ENCODE measurements at regions not wholly inside any gene's neighbourhood (a gene's known extent, or its start where the extent isn't known, plus 50 kb on each side); places are given as distances from the start of the nearest gene placed in this dataset.

DNA sequence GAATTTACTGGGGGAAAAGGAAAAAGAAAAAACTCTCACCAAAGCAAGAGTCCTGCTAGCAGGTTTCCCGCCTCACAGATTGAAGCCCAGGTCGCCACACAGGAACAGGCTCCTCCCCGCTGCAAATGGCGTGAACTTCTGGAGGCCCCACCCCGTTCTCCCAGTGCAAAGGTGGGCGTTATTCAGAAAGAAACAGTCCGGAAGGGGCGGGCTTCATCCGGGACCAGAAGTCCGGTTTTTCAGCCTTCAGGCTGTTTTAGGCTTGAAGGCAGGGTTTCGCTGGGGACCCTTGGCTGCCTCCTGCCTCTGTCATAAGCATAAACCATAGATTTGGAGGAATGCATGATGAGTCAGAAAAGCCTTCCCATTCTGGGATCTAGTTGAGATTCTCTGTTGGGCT is 148.3 kb upstream of the POU2AF2 start:
- Histone ChIP-seq H3K9ac (ENCODE audit: low read depth in 1 of 2, low read length in 2 of 2) (no peak overlapping the region), H3K27ac (ENCODE audit: low read depth in 1 of 2, low read length in 2 of 2) (no peak overlapping the region)
- WGBS = 37% methylated on average over 11 of the region's 11 CpGs

DNA sequence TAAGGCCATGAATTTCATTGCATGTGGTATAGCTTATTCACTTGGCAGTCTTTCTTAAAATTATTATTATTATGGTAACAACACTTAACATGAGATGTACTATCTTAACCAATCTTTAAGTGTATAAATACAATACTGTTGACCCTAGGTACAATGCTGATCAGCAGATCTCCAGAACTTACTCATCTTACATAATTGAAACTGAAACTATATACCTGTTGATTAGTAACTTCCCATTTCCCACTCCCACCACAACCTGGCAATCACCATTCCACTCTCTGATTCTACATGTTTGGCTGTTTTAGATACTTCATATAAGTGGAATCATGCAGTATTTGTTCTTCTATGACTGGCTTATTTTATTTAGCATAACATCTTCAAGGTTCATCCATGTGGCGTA is 150.2 kb upstream of the POU2AF2 start:
- Histone ChIP-seq H3K4me1 (ENCODE audit: control insufficient read depth in 4 of 4, insufficient read depth in 4 of 4, low read length in 3 of 4) (no peaks in the 10 kb centered on the region), H3K27ac (ENCODE audit: low read depth in 1 of 2, low read length in 2 of 2) (no peak overlapping the region), H3K9me3 (ENCODE audit: control insufficient read depth in 4 of 4, low read length in 3 of 4) (peaks cover 0 to 2% (median 0%) of the 10 kb centered on the region in 4 donors), H3K27me3 (ENCODE audit: control insufficient read depth in 4 of 4, insufficient read depth in 4 of 4, low read length in 3 of 4) (no peaks in the 10 kb centered on the region), H3K36me3 (ENCODE audit: control insufficient read depth in 4 of 4, insufficient read depth in 3 of 4, low read depth in 1 of 4, low read length in 3 of 4) (no peaks in the 10 kb centered on the region), H3K4me3 (ENCODE audit: low read depth in 1 of 3, low read length in 3 of 3) (no peak overlapping the region), H3K9ac (ENCODE audit: low read depth in 1 of 2, low read length in 2 of 2) (no peak overlapping the region)
- DNase-seq (ENCODE audit: low spot score) = no peak
- TF ChIP-seq, protein P1, sequence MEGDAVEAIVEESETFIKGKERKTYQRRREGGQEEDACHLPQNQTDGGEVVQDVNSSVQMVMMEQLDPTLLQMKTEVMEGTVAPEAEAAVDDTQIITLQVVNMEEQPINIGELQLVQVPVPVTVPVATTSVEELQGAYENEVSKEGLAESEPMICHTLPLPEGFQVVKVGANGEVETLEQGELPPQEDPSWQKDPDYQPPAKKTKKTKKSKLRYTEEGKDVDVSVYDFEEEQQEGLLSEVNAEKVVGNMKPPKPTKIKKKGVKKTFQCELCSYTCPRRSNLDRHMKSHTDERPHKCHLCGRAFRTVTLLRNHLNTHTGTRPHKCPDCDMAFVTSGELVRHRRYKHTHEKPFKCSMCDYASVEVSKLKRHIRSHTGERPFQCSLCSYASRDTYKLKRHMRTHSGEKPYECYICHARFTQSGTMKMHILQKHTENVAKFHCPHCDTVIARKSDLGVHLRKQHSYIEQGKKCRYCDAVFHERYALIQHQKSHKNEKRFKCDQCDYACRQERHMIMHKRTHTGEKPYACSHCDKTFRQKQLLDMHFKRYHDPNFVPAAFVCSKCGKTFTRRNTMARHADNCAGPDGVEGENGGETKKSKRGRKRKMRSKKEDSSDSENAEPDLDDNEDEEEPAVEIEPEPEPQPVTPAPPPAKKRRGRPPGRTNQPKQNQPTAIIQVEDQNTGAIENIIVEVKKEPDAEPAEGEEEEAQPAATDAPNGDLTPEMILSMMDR (IDR thresholded peaks at IDR 0.05; ENCODE audit: low read depth, low read length, missing input control) = no peak
- TF ChIP-seq, protein P2, sequence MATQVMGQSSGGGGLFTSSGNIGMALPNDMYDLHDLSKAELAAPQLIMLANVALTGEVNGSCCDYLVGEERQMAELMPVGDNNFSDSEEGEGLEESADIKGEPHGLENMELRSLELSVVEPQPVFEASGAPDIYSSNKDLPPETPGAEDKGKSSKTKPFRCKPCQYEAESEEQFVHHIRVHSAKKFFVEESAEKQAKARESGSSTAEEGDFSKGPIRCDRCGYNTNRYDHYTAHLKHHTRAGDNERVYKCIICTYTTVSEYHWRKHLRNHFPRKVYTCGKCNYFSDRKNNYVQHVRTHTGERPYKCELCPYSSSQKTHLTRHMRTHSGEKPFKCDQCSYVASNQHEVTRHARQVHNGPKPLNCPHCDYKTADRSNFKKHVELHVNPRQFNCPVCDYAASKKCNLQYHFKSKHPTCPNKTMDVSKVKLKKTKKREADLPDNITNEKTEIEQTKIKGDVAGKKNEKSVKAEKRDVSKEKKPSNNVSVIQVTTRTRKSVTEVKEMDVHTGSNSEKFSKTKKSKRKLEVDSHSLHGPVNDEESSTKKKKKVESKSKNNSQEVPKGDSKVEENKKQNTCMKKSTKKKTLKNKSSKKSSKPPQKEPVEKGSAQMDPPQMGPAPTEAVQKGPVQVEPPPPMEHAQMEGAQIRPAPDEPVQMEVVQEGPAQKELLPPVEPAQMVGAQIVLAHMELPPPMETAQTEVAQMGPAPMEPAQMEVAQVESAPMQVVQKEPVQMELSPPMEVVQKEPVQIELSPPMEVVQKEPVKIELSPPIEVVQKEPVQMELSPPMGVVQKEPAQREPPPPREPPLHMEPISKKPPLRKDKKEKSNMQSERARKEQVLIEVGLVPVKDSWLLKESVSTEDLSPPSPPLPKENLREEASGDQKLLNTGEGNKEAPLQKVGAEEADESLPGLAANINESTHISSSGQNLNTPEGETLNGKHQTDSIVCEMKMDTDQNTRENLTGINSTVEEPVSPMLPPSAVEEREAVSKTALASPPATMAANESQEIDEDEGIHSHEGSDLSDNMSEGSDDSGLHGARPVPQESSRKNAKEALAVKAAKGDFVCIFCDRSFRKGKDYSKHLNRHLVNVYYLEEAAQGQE (IDR thresholded peaks at IDR 0.05) = no peak
- TF ChIP-seq YY1 (IDR thresholded peaks at IDR 0.05) (no peak), RXRA (IDR thresholded peaks at IDR 0.05) (no peak), NR2F2 (IDR thresholded peaks at IDR 0.05) (no peak), JUND (IDR thresholded peaks at IDR 0.05) (no peak), RAD21 (IDR thresholded peaks at IDR 0.05) (no peak), FOXA1 (IDR thresholded peaks at IDR 0.05) (no peak), SP1 (IDR thresholded peaks at IDR 0.05) (no peak), HNF4A (conservative IDR thresholded peaks at IDR 0.05) (no peak), TAF1 (conservative IDR thresholded peaks at IDR 0.05) (no peak), GABPA (IDR thresholded peaks at IDR 0.05 in 1 of 2, conservative IDR thresholded peaks at IDR 0.05 in 1 of 2) (no peak)
- TF ChIP-seq, protein P3, sequence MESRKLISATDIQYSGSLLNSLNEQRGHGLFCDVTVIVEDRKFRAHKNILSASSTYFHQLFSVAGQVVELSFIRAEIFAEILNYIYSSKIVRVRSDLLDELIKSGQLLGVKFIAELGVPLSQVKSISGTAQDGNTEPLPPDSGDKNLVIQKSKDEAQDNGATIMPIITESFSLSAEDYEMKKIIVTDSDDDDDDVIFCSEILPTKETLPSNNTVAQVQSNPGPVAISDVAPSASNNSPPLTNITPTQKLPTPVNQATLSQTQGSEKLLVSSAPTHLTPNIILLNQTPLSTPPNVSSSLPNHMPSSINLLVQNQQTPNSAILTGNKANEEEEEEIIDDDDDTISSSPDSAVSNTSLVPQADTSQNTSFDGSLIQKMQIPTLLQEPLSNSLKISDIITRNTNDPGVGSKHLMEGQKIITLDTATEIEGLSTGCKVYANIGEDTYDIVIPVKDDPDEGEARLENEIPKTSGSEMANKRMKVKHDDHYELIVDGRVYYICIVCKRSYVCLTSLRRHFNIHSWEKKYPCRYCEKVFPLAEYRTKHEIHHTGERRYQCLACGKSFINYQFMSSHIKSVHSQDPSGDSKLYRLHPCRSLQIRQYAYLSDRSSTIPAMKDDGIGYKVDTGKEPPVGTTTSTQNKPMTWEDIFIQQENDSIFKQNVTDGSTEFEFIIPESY (IDR thresholded peaks at IDR 0.05) = no peak
- TF ChIP-seq, protein P4, sequence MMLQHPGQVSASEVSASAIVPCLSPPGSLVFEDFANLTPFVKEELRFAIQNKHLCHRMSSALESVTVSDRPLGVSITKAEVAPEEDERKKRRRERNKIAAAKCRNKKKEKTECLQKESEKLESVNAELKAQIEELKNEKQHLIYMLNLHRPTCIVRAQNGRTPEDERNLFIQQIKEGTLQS (IDR thresholded peaks at IDR 0.05) = no peak
- TF ChIP-seq, protein P5, sequence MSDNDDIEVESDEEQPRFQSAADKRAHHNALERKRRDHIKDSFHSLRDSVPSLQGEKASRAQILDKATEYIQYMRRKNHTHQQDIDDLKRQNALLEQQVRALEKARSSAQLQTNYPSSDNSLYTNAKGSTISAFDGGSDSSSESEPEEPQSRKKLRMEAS (IDR thresholded peaks at IDR 0.05) = no peak
- 93% methylated on average over 1 of the region's 1 CpG for WGBS

More for the DNA sequence above, 148.3 kb upstream of the POU2AF2 start:
- TF ChIP-seq GABPA (IDR thresholded peaks at IDR 0.05 in 1 of 2, conservative IDR thresholded peaks at IDR 0.05 in 1 of 2) (peak in 1 of 2 donors; percentile 18), YY1 (IDR thresholded peaks at IDR 0.05) (no peak)
- TF ChIP-seq, protein P5 (IDR thresholded peaks at IDR 0.05) = no peak
- Histone ChIP-seq H3K4me1 (ENCODE audit: control insufficient read depth in 4 of 4, insufficient read depth in 4 of 4, low read length in 3 of 4) (no peaks in the 10 kb centered on the region), H3K36me3 (ENCODE audit: control insufficient read depth in 4 of 4, insufficient read depth in 3 of 4, low read depth in 1 of 4, low read length in 3 of 4) (no peaks in the 10 kb centered on the region), H3K27me3 (ENCODE audit: control insufficient read depth in 4 of 4, insufficient read depth in 4 of 4, low read length in 3 of 4) (no peaks in the 10 kb centered on the region), H3K9me3 (ENCODE audit: control insufficient read depth in 4 of 4, low read length in 3 of 4) (no peaks in the 10 kb centered on the region), H3K4me3 (ENCODE audit: low read depth in 1 of 3, low read length in 3 of 3) (peak overlapping the region in 1 of 3 donors; percentile 19)
- peak; percentile 40 for DNase-seq (ENCODE audit: low spot score)
